ENCODE measurements at regions not wholly inside any gene's neighbourhood (a gene's known extent, or its start where the extent isn't known, plus 50 kb on each side); places are given as distances from the start of the nearest gene placed in this dataset.

DNA sequence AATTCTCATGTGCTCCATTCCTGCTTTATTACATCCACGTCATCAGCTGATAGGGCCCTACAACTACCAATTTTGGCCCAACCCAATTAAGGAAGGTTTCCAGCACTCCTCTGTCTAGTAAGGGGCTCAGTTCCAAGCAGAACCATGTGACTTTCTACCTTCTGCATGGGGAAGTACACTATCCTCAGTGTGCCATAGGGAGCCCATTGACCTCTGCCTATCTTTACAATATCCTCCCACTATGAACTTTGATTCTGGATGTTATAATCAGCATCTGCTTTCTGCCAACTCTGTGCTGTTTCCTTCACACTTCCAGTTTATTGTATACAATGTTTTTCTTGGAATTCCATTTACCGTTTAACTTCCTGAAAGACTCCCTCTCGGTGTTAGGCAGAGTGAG, 53.9 kb upstream of the GCFC2 start:
- TF ChIP-seq EZH2phosphoT487 (IDR thresholded peaks at IDR 0.05; ENCODE audit: borderline replicate concordance, low read length) = no peak
- TF ChIP-seq, protein P1, sequence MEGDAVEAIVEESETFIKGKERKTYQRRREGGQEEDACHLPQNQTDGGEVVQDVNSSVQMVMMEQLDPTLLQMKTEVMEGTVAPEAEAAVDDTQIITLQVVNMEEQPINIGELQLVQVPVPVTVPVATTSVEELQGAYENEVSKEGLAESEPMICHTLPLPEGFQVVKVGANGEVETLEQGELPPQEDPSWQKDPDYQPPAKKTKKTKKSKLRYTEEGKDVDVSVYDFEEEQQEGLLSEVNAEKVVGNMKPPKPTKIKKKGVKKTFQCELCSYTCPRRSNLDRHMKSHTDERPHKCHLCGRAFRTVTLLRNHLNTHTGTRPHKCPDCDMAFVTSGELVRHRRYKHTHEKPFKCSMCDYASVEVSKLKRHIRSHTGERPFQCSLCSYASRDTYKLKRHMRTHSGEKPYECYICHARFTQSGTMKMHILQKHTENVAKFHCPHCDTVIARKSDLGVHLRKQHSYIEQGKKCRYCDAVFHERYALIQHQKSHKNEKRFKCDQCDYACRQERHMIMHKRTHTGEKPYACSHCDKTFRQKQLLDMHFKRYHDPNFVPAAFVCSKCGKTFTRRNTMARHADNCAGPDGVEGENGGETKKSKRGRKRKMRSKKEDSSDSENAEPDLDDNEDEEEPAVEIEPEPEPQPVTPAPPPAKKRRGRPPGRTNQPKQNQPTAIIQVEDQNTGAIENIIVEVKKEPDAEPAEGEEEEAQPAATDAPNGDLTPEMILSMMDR (IDR thresholded peaks at IDR 0.05; ENCODE audit: low read depth, low read length, poor library complexity, severe bottlenecking) = no peak
